ENCODE measurements at regions not wholly inside any gene's neighbourhood (a gene's known extent, or its start where the extent isn't known, plus 50 kb on each side); places are given as distances from the start of the nearest gene placed in this dataset.

- Histone ChIP-seq H3K27ac (ENCODE audit: low read length, poor library complexity, severe bottlenecking) (no peak overlapping the region), H2BK120ac (ENCODE audit: low read depth, low read length) (no peak overlapping the region), H3K27me3 (ENCODE audit: control insufficient read depth in 1 of 2, insufficient read depth in 1 of 2, low read length in 2 of 2) (peaks cover 0 to 4% of the 10 kb centered on the region in 2 experiments), H2BK5ac (ENCODE audit: low read depth, low read length, poor library complexity, severe bottlenecking) (no peak overlapping the region), H3K14ac (ENCODE audit: low read length in 2 of 2) (no peak overlapping the region), H4K8ac (ENCODE audit: low read length) (no peak overlapping the region), H3K36me3 (ENCODE audit: control insufficient read depth in 1 of 2, insufficient read depth in 2 of 2, low read depth in 1 of 2, low read length in 2 of 2) (no peaks in the 10 kb centered on the region), H2AFZ (ENCODE audit: low read depth, low read length) (no peak overlapping the region), H3K4me1 (ENCODE audit: control insufficient read depth, insufficient read depth, low read depth, low read length) (no peaks in the 10 kb centered on the region), H3K9me3 (ENCODE audit: control insufficient read depth, low read length) (no peaks in the 10 kb centered on the region), H3K4me3 (ENCODE audit: insufficient read depth in 1 of 2, low read depth in 1 of 2, low read length in 2 of 2) (no peak overlapping the region), H2BK15ac (ENCODE audit: low read depth, poor library complexity, severe bottlenecking) (no peak overlapping the region), H3K23ac (ENCODE audit: low read length in 2 of 2) (no peak overlapping the region), H2AK5ac (ENCODE audit: low read length, severe bottlenecking) (no peak overlapping the region), H3K4me2 (ENCODE audit: low read length, poor library complexity, severe bottlenecking) (no peak overlapping the region), H3K9ac (ENCODE audit: low read length) (no peak overlapping the region), H4K91ac (ENCODE audit: low read length) (no peak overlapping the region), H3K18ac (ENCODE audit: low read depth in 1 of 2, low read length in 2 of 2) (no peak overlapping the region), H3K79me1 (replicated peaks; ENCODE audit: low read length, poor library complexity, severe bottlenecking) (no peaks in the 10 kb centered on the region), H2BK12ac (ENCODE audit: low read length in 2 of 2) (no peak overlapping the region), H3K4ac (ENCODE audit: low read depth in 1 of 2, low read length in 2 of 2) (no peak overlapping the region)
- no peak for DNase-seq
- WGBS, result 70% methylated on average over 5 of the region's 5 CpGs
Measured at GRCh38 chr10:6978187-6978627, 398.1 kb upstream of the PRKCQ start.

GRCh38 chr10:6977398-6978186 lies 397.5 kb upstream of the PRKCQ start:
- no peaks in the 10 kb centered on the region for H3K4me1 ChIP-seq (ENCODE audit: control insufficient read depth, insufficient read depth, low read depth, low read length)
- no peak for DNase-seq
- H3K27ac ChIP-seq (ENCODE audit: low read length, poor library complexity, severe bottlenecking), result no peak overlapping the region
- peaks cover 0 to 4% of the 10 kb centered on the region in 2 experiments for H3K27me3 ChIP-seq (ENCODE audit: control insufficient read depth in 1 of 2, insufficient read depth in 1 of 2, low read length in 2 of 2)
- H3K4me3 ChIP-seq (ENCODE audit: insufficient read depth in 1 of 2, low read depth in 1 of 2, low read length in 2 of 2), result no peak overlapping the region
- no peak overlapping the region for H2AFZ ChIP-seq (ENCODE audit: low read depth, low read length)
- H3K9me3 ChIP-seq (ENCODE audit: control insufficient read depth, low read length), result no peaks in the 10 kb centered on the region
- H3K4ac ChIP-seq (ENCODE audit: low read depth in 1 of 2, low read length in 2 of 2), result no peak overlapping the region
- no peak overlapping the region for H3K14ac ChIP-seq (ENCODE audit: low read length in 2 of 2)
- no peak overlapping the region for H2BK5ac ChIP-seq (ENCODE audit: low read depth, low read length, poor library complexity, severe bottlenecking)
- H3K23ac ChIP-seq (ENCODE audit: low read length in 2 of 2), result no peak overlapping the region
- no peaks in the 10 kb centered on the region for H3K36me3 ChIP-seq (ENCODE audit: control insufficient read depth in 1 of 2, insufficient read depth in 2 of 2, low read depth in 1 of 2, low read length in 2 of 2)
- H2BK12ac ChIP-seq (ENCODE audit: low read length in 2 of 2), result no peak overlapping the region
- no peak overlapping the region for H4K91ac ChIP-seq (ENCODE audit: low read length)
- H3K9ac ChIP-seq (ENCODE audit: low read length), result no peak overlapping the region
- H2BK120ac ChIP-seq (ENCODE audit: low read depth, low read length), result no peak overlapping the region
- H3K4me2 ChIP-seq (ENCODE audit: low read length, poor library complexity, severe bottlenecking), result no peak overlapping the region
- H4K8ac ChIP-seq (ENCODE audit: low read length), result no peak overlapping the region
- no peak overlapping the region for H2AK5ac ChIP-seq (ENCODE audit: low read length, severe bottlenecking)
- H3K79me1 ChIP-seq (replicated peaks; ENCODE audit: low read length, poor library complexity, severe bottlenecking), result no peaks in the 10 kb centered on the region
- 84% methylated on average over 12 of the region's 12 CpGs for WGBS
- no peak overlapping the region for H2BK15ac ChIP-seq (ENCODE audit: low read depth, poor library complexity, severe bottlenecking)
- no peak overlapping the region for H3K18ac ChIP-seq (ENCODE audit: low read depth in 1 of 2, low read length in 2 of 2)

GRCh38 chr10:6973899-6974298 lies 393.8 kb upstream of the PRKCQ start:
- Histone ChIP-seq H2AFZ (ENCODE audit: low read depth, low read length) (no peak overlapping the region), H2BK120ac (ENCODE audit: low read depth, low read length) (no peak overlapping the region), H3K23ac (ENCODE audit: low read length in 2 of 2) (no peak overlapping the region), H3K4me3 (ENCODE audit: insufficient read depth in 1 of 2, low read depth in 1 of 2, low read length in 2 of 2) (no peak overlapping the region), H2AK5ac (ENCODE audit: low read length, severe bottlenecking) (no peak overlapping the region), H2BK12ac (ENCODE audit: low read length in 2 of 2) (no peak overlapping the region), H2BK5ac (ENCODE audit: low read depth, low read length, poor library complexity, severe bottlenecking) (no peak overlapping the region), H3K18ac (ENCODE audit: low read depth in 1 of 2, low read length in 2 of 2) (no peak overlapping the region), H3K4me2 (ENCODE audit: low read length, poor library complexity, severe bottlenecking) (no peak overlapping the region), H3K4me1 (ENCODE audit: control insufficient read depth, insufficient read depth, low read depth, low read length) (no peaks in the 10 kb centered on the region), H3K4ac (ENCODE audit: low read depth in 1 of 2, low read length in 2 of 2) (no peak overlapping the region), H3K14ac (ENCODE audit: low read length in 2 of 2) (no peak overlapping the region), H2BK15ac (ENCODE audit: low read depth, poor library complexity, severe bottlenecking) (no peak overlapping the region), H3K9ac (ENCODE audit: low read length) (no peak overlapping the region), H3K79me1 (replicated peaks; ENCODE audit: low read length, poor library complexity, severe bottlenecking) (no peaks in the 10 kb centered on the region), H3K27ac (ENCODE audit: low read length, poor library complexity, severe bottlenecking) (no peak overlapping the region), H3K36me3 (ENCODE audit: control insufficient read depth in 1 of 2, insufficient read depth in 2 of 2, low read depth in 1 of 2, low read length in 2 of 2) (no peaks in the 10 kb centered on the region), H4K91ac (ENCODE audit: low read length) (no peak overlapping the region), H3K27me3 (ENCODE audit: control insufficient read depth in 1 of 2, insufficient read depth in 1 of 2, low read length in 2 of 2) (peaks cover 0 to 4% of the 10 kb centered on the region in 2 experiments), H3K9me3 (ENCODE audit: control insufficient read depth, low read length) (no peaks in the 10 kb centered on the region), H4K8ac (ENCODE audit: low read length) (no peak overlapping the region)
- WGBS, result 83% methylated on average over 7 of the region's 7 CpGs
- no peak for DNase-seq

- H3K9me3 ChIP-seq (ENCODE audit: control insufficient read depth, low read length), result no peaks in the 10 kb centered on the region
- no peak overlapping the region for H2AK5ac ChIP-seq (ENCODE audit: low read length, severe bottlenecking)
- H2AFZ ChIP-seq (ENCODE audit: low read depth, low read length), result no peak overlapping the region
- H3K23ac ChIP-seq (ENCODE audit: low read length in 2 of 2), result no peak overlapping the region
- H4K91ac ChIP-seq (ENCODE audit: low read length), result no peak overlapping the region
- WGBS, result 36% methylated on average over 5 of the region's 6 CpGs
- no peak overlapping the region for H4K8ac ChIP-seq (ENCODE audit: low read length)
- H3K27me3 ChIP-seq (ENCODE audit: control insufficient read depth in 1 of 2, insufficient read depth in 1 of 2, low read length in 2 of 2), result peaks cover 0 to 4% of the 10 kb centered on the region in 2 experiments
- H3K14ac ChIP-seq (ENCODE audit: low read length in 2 of 2), result no peak overlapping the region
- H3K4me2 ChIP-seq (ENCODE audit: low read length, poor library complexity, severe bottlenecking), result no peak overlapping the region
- no peak overlapping the region for H3K18ac ChIP-seq (ENCODE audit: low read depth in 1 of 2, low read length in 2 of 2)
- no peak overlapping the region for H2BK15ac ChIP-seq (ENCODE audit: low read depth, poor library complexity, severe bottlenecking)
- H2BK5ac ChIP-seq (ENCODE audit: low read depth, low read length, poor library complexity, severe bottlenecking), result no peak overlapping the region
- no peak overlapping the region for H3K4me3 ChIP-seq (ENCODE audit: insufficient read depth in 1 of 2, low read depth in 1 of 2, low read length in 2 of 2)
- H2BK120ac ChIP-seq (ENCODE audit: low read depth, low read length), result no peak overlapping the region
- no peak for DNase-seq
- no peaks in the 10 kb centered on the region for H3K4me1 ChIP-seq (ENCODE audit: control insufficient read depth, insufficient read depth, low read depth, low read length)
- no peak overlapping the region for H2BK12ac ChIP-seq (ENCODE audit: low read length in 2 of 2)
- H3K9ac ChIP-seq (ENCODE audit: low read length), result no peak overlapping the region
- H3K4ac ChIP-seq (ENCODE audit: low read depth in 1 of 2, low read length in 2 of 2), result no peak overlapping the region
- H3K36me3 ChIP-seq (ENCODE audit: control insufficient read depth in 1 of 2, insufficient read depth in 2 of 2, low read depth in 1 of 2, low read length in 2 of 2), result no peaks in the 10 kb centered on the region
- H3K27ac ChIP-seq (ENCODE audit: low read length, poor library complexity, severe bottlenecking), result no peak overlapping the region
- H3K79me1 ChIP-seq (replicated peaks; ENCODE audit: low read length, poor library complexity, severe bottlenecking), result no peaks in the 10 kb centered on the region
Measured at GRCh38 chr10:6972226-6972625, 392.1 kb upstream of the PRKCQ start.

All from mesenchymal stem cell (in vitro differentiated cells and primary cell).